Fibroblast of pulmonary artery (primary cell): ENCODE measurements at regions not wholly inside any gene's neighbourhood (a gene's known extent, or its start where the extent isn't known, plus 50 kb on each side); places are given as distances from the start of the nearest gene placed in this dataset.

Experiments used
- DNase-seq: peaks from one replicate; pipeline ENCODE4 v3.0.0-alpha.2; 2010; ENCODE audit warnings: low read depth
- H3K4me3 ChIP-seq: replicated peaks from 2 replicates; pipeline ENCODE4 v1.5.1; 2011; ENCODE audit warnings: low read depth, mild to moderate bottlenecking, control low read depth, low read length, moderate library complexity
- TF ChIP-seq, protein P1 (sequence below): IDR thresholded peaks from 2 replicates; pipeline ENCODE4 v1.5.1; 2011; ENCODE audit warnings: mild to moderate bottlenecking, control low read depth, low read length, inconsistent platforms; ENCODE audit errors: missing control alignments

DNA sequence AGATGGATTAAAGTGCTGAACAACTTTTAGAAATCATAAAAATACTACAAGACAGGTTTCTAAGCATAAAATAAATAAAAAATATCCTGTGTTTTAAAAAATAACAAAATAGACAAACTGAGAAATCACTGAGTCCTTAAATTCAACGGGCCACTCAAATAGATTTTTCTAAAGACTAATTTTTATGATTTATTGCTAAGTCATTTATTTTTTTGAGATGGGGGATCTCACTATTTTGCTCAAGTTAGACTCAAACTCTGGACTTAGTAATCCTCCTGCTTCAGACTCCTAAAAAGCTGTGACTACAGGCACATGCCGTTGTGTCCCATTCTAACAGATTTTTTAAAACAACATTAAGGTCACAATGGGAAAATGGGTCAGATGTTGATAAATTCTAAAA is 121.0 kb upstream of the THSD7A start:
- DNase-seq = no peak
- H3K4me3 ChIP-seq = no peak overlapping the region
- TF ChIP-seq, protein P1, sequence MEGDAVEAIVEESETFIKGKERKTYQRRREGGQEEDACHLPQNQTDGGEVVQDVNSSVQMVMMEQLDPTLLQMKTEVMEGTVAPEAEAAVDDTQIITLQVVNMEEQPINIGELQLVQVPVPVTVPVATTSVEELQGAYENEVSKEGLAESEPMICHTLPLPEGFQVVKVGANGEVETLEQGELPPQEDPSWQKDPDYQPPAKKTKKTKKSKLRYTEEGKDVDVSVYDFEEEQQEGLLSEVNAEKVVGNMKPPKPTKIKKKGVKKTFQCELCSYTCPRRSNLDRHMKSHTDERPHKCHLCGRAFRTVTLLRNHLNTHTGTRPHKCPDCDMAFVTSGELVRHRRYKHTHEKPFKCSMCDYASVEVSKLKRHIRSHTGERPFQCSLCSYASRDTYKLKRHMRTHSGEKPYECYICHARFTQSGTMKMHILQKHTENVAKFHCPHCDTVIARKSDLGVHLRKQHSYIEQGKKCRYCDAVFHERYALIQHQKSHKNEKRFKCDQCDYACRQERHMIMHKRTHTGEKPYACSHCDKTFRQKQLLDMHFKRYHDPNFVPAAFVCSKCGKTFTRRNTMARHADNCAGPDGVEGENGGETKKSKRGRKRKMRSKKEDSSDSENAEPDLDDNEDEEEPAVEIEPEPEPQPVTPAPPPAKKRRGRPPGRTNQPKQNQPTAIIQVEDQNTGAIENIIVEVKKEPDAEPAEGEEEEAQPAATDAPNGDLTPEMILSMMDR = no peak

DNA sequence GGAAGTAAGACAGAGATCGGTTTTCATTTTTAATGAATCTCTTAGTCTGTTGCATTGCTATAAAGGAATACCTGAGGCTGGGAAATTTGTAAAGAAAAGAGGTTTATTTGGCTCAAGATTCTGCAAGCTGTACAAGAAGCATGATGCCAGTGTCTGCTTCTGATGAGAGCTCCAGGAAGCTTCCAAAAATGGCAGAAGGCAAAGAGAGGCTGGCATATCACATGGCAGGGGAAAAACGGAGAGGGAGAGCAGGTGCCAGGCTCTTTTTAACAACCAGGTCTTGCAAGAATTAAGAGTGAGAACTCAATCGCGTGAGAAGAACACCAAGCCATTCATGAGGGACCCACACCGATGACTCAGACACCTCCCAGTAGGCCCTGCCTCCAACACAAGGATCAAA is 125.0 kb upstream of the THSD7A start:
- TF ChIP-seq, protein P1 = no peak
- DNase-seq = no peak

DNA sequence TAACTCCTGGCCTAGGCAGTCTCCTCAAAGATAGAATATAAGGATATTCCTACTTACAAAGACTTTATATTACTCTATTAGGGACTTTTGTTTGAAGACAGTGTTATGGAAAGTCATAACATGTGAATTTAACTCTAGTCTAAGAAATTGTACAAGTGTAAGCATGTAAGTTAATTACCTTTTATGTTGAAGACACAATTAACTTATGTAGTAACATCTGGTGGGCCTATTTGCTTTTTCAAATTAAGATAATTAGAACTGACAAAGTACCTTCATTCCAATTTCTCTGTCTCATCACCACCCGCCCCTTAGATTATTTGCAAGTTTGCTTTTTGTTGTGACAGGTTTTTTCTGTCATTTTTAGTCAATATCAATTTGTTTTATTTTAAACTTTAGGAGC is 126.0 kb upstream of the THSD7A start:
- no peak overlapping the region for H3K4me3 ChIP-seq
- TF ChIP-seq, protein P1 = no peak
- DNase-seq = no peak

More for the DNA sequence above, 125.0 kb upstream of the THSD7A start:
- H3K4me3 ChIP-seq = no peak overlapping the region

DNA sequence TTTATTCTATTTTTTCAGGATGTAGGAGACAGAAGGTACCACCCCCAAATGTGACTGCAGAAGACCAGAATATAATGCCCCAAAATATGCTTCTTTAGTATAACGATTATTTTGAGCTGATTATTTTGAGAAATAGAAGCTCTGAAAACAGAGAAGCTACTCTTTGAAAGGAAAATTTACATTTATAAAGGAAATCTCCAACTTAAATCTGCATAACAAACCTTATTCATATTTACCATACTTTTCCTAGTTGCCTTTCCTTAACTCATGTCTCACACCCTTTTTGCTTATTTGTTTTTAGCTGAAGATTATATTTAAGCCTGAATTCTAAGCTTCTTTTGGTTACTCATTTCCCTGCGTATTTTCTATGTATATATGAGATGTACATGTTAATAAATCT is 127.1 kb upstream of the THSD7A start:
- no peak overlapping the region for H3K4me3 ChIP-seq
- no peak for DNase-seq
- TF ChIP-seq, protein P1 = no peak

DNA sequence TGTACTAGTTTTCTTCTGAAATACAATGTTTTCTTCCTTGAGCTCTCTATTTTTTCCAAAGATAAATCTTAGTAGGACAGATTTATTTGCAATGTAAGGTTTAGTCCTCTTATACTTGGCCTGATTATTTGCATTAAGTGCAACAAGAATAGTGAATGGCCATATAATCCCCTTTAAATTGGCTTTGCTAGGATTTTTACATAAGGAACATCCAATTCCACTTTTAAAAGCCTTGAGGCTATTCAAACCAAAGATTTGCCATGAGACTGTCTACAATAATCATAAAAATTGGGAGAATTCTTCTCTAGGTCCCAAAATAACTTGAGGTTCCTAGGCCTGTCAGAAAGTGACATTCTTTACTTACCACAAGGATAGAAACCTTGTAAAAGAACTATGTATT is 128.6 kb upstream of the THSD7A start:
- H3K4me3 ChIP-seq = no peak overlapping the region
- no peak for DNase-seq
- TF ChIP-seq, protein P1 = no peak

DNA sequence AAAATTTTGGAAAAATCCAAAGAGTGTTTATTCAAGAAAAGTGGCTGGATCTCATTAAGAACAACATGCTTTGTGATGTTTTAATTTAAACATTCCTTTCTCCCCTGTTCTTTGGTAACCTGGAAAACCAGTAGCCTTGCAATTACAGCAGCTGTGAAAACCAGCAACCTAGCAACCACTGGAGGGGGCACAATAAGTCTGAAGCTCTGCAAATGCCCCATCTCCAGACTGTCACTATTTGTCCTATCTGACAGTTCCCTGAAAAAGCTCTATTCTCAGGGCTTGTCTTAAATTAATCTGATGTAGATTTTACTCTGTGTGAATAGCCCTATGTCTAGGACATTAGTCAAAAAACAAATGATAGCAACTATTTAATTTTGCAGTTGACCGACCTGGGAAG is 137.6 kb upstream of the THSD7A start:
- H3K4me3 ChIP-seq = no peak overlapping the region
- TF ChIP-seq, protein P1 = no peak
- no peak for DNase-seq

DNA sequence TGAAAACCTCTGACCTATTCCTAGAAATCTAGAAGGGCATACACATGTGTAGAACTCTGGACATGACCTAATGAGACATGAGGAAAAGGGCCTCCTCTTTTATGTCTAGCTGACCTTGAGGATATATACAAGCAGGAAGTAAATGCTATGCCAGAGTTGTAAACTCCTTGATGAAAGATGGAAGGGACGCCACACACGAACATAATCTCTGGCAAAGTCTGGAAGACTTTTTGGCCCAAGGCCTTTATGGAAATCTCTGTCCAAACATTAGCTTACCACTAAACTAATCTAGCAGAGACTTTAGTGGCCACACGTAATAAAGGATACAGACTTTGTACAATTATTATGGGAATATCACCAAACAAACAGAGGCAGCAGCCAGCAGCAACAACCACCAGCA is 138.1 kb upstream of the THSD7A start:
- TF ChIP-seq, protein P1 = no peak

More for the DNA sequence above, 138.1 kb upstream of the THSD7A start:
- no peak for DNase-seq
- H3K4me3 ChIP-seq = no peak overlapping the region
